ENCODE measurements at regions not wholly inside any gene's neighbourhood (a gene's known extent, or its start where the extent isn't known, plus 50 kb on each side); places are given as distances from the start of the nearest gene placed in this dataset.

GRCh38 chr7:121546632-121547543 lies 150.8 kb upstream of the FAM3C start:
- no peak for TF ChIP-seq CTCF (conservative IDR thresholded peaks at IDR 0.05)
- Mint-ChIP-seq H3K4me3 (no peak overlapping the region), H3K9me3 (peaks cover 9% of the 10 kb centered on the region), H3K4me1 (peaks cover 21% of the 10 kb centered on the region), H3K36me3 (ENCODE audit: low read depth) (peaks cover 2% of the 10 kb centered on the region), H3K27me3 (ENCODE audit: low read depth) (no peaks in the 10 kb centered on the region), H3K27ac (ENCODE audit: unreplicated experiment) (no peak overlapping the region)
- DNase-seq (ENCODE audit: low read depth, low spot score) = no peak

GRCh38 chr7:121545418-121545817 lies 149.3 kb upstream of the FAM3C start:
- H3K9me3 Mint-ChIP-seq = peaks cover 9% of the 10 kb centered on the region
- H3K4me1 Mint-ChIP-seq = peaks cover 9% of the 10 kb centered on the region
- no peak overlapping the region for H3K27ac Mint-ChIP-seq (ENCODE audit: unreplicated experiment)
- no peak for TF ChIP-seq CTCF (conservative IDR thresholded peaks at IDR 0.05)
- peaks cover 2% of the 10 kb centered on the region for H3K36me3 Mint-ChIP-seq (ENCODE audit: low read depth)
- H3K27me3 Mint-ChIP-seq (ENCODE audit: low read depth) = no peaks in the 10 kb centered on the region
- DNase-seq (ENCODE audit: low read depth, low spot score) = no peak
- no peak overlapping the region for H3K4me3 Mint-ChIP-seq

- Mint-ChIP-seq H3K27ac (ENCODE audit: unreplicated experiment) (no peak overlapping the region), H3K4me1 (peaks cover 6% of the 10 kb centered on the region), H3K27me3 (ENCODE audit: low read depth) (no peaks in the 10 kb centered on the region), H3K4me3 (no peak overlapping the region), H3K36me3 (ENCODE audit: low read depth) (peaks cover 2% of the 10 kb centered on the region), H3K9me3 (peaks cover 7% of the 10 kb centered on the region)
- no peak for DNase-seq (ENCODE audit: low read depth, low spot score)
- TF ChIP-seq CTCF (conservative IDR thresholded peaks at IDR 0.05) = no peak
Observed at GRCh38 chr7:121544726-121545125, 148.6 kb upstream of the FAM3C start.

GRCh38 chr7:121544238-121544637 lies 148.1 kb upstream of the FAM3C start:
- Mint-ChIP-seq H3K27ac (ENCODE audit: unreplicated experiment) (no peak overlapping the region), H3K36me3 (ENCODE audit: low read depth) (peaks cover 2% of the 10 kb centered on the region), H3K27me3 (ENCODE audit: low read depth) (no peaks in the 10 kb centered on the region), H3K4me3 (no peak overlapping the region), H3K9me3 (peaks cover 7% of the 10 kb centered on the region), H3K4me1 (peaks cover 6% of the 10 kb centered on the region)
- no peak for DNase-seq (ENCODE audit: low read depth, low spot score)
- no peak for TF ChIP-seq CTCF (conservative IDR thresholded peaks at IDR 0.05)

GRCh38 chr7:121541457-121541856 lies 145.3 kb upstream of the FAM3C start:
- Mint-ChIP-seq H3K36me3 (ENCODE audit: low read depth) (peaks cover 2% of the 10 kb centered on the region), H3K27ac (ENCODE audit: unreplicated experiment) (no peak overlapping the region), H3K4me3 (no peak overlapping the region), H3K27me3 (ENCODE audit: low read depth) (no peaks in the 10 kb centered on the region), H3K9me3 (peaks cover 9% of the 10 kb centered on the region), H3K4me1 (no peaks in the 10 kb centered on the region)
- no peak for DNase-seq (ENCODE audit: low read depth, low spot score)
- TF ChIP-seq CTCF (conservative IDR thresholded peaks at IDR 0.05) = no peak

Data from neural crest cell (in vitro differentiated cells).